Epithelial cell of esophagus (primary cell): ENCODE measurements at regions not wholly inside any gene's neighbourhood (a gene's known extent, or its start where the extent isn't known, plus 50 kb on each side); places are given as distances from the start of the nearest gene placed in this dataset.

Experiments used
- DNase-seq: peaks from one replicate; pipeline ENCODE4 v3.0.0; 2010; ENCODE audit warnings: low read depth
- H3K4me3 ChIP-seq: 2 replicates; pipeline ENCODE4 v1.5.1; 2011; ENCODE audit warnings: mild to moderate bottlenecking, low read length, control low read depth
- TF ChIP-seq, protein P1 (sequence below): IDR thresholded peaks from 2 replicates; pipeline ENCODE4 v1.5.1; 2011; ENCODE audit warnings: low read depth, mild to moderate bottlenecking, low read length, control low read depth, inconsistent platforms; ENCODE audit not compliant: insufficient read depth; ENCODE audit errors: missing control alignments

DNA sequence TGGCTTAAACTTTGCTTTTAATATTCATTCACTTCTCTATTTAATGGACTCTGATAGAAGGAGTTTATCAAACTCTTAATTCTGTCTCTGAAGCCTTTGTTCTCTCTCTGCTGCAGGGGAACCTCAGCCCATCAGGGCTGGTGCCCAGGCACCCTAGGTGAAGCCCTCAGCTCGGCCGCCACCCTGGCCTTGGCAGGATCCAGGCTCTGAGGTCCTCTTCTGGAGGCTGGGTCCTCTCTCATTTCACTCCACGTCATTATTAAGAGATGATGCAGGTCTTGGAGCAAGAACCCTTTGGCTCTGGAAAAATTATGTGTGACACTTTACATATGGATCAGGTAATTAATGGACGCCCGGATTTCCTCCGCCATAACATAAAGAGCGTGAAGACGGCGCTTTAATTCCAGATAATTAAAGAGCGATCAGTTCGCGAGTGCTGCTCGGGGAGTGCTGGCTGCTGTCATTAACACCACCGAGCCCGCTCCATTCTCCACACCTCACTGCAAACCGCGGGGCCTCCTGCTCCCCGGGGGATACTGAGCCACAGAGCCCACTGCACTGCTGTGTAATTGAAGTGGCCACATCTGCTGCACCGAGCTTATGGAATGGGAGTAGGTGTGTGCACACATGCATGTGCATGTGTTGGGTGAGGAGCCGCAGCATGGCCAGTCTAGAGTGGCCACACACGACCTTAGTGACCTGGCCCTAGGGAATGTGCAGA lies 259.4 kb upstream of the TNRC6C start:
- no peak overlapping the region for H3K4me3 ChIP-seq
- TF ChIP-seq, protein P1, sequence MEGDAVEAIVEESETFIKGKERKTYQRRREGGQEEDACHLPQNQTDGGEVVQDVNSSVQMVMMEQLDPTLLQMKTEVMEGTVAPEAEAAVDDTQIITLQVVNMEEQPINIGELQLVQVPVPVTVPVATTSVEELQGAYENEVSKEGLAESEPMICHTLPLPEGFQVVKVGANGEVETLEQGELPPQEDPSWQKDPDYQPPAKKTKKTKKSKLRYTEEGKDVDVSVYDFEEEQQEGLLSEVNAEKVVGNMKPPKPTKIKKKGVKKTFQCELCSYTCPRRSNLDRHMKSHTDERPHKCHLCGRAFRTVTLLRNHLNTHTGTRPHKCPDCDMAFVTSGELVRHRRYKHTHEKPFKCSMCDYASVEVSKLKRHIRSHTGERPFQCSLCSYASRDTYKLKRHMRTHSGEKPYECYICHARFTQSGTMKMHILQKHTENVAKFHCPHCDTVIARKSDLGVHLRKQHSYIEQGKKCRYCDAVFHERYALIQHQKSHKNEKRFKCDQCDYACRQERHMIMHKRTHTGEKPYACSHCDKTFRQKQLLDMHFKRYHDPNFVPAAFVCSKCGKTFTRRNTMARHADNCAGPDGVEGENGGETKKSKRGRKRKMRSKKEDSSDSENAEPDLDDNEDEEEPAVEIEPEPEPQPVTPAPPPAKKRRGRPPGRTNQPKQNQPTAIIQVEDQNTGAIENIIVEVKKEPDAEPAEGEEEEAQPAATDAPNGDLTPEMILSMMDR: no peak
- no peak for DNase-seq

DNA sequence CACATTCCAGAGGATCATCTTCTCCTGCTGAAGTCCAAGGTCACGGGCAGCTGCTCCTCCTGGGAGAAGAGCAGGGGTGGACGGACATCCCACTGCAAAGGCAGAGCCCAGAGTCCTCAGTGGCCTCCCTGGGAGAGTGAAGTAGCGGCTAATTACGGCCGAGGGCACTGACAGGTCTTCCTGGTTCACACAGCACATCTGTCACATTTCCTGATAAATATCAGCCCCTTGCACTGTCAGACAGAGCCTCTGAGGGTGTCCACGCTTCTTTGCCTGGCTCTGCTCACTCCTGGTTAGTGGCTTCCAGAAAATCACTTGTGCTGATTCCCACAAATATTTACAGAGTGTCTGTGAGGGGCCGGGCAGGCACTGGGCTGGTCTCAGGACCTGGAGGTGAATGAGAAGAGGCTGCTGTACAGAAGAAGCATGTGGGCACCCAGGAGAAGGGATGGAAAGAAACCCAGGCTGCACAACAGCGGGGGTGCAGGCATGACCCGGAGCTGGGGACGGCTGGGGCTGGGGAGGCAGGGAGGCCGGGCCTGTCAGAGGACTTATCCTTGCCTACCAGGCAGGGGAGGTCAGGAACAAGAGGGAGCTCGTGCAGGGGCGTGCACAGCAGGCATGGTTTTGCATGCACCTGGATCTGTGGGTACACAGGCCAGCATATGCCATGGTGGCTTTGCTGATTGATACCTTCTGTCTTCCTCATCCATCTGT lies 258.2 kb upstream of the TNRC6C start:
- H3K4me3 ChIP-seq: no peak overlapping the region
- DNase-seq: no peak

DNA sequence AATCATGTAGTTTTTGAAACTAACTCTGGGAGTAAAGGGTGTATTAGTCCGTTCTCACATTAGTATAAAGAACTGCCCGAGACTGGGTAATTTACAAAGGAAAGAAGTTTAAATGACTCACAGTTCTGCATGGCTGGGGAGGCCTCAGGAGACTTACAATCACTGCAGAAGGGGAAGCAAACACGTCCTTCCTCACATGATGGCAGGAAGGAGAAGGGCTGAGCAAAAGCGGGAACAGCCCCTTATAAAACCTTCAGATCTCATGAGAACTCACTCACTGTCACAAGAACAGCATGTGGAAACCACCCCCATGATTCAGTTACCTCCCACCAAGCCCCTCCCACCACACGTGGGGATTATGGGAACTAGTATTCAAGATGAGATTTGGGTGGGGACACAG lies 256.5 kb upstream of the TNRC6C start:
- TF ChIP-seq, protein P1: no peak
- no peak for DNase-seq
- H3K4me3 ChIP-seq: no peak overlapping the region

More for the DNA sequence above, 258.2 kb upstream of the TNRC6C start:
- TF ChIP-seq, protein P1: no peak

DNA sequence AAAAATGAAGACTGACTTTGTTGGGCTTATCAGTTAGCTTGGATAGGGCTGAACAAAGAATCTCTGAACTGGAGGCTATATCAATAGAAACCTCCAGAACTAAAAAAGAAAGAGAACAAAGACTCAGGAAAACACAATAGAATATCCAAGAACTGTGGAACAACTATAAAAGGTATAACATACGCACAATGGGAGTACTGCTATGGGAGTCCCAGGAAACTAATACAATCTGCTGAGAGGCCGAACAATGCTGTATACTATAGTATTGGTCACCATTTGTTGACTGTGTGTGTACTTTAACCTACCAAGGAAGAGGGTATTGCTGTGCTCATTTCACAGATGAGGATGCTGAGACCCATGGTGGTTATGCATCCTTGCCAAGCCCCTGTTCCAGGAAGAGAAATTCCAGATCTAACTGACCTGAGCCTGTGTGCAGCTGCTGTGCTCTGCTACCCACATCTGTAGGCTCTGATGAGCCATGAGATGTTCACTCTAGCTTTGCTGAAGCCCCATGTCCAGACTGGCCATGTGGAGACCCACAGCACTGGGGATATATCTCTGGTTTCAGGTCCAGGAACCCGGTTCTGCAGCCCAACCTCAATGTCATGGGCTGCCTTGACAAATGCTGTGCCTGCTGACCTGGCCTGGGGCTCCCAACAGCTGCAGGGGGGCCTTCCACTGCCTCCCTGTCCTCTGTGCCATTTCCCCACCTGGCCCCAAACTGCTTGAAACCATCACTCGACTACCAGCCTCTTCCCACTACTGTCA lies 254.3 kb upstream of the TNRC6C start:
- no peak overlapping the region for H3K4me3 ChIP-seq
- TF ChIP-seq, protein P1: no peak
- DNase-seq: no peak

DNA sequence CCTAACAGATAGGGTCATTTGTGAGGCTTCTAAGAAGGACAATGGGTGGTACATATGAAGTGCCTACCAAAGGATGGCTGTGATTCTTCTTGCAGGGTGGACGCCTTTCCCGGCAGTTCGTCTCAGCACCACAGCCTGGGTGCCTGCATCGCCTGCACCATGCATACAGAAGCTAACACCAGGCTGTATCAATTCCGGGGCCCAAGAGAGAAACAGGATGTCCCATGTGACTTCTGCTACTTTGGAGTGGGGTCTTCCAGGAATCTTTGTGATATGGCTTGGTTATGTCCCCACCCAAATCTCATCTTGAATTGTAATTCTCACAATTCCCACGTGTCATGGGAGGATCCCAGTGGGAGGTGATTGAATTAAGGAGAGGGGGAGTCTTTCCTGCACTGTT lies 251.6 kb upstream of the TNRC6C start:
- TF ChIP-seq, protein P1: no peak
- DNase-seq: no peak
- no peak overlapping the region for H3K4me3 ChIP-seq

DNA sequence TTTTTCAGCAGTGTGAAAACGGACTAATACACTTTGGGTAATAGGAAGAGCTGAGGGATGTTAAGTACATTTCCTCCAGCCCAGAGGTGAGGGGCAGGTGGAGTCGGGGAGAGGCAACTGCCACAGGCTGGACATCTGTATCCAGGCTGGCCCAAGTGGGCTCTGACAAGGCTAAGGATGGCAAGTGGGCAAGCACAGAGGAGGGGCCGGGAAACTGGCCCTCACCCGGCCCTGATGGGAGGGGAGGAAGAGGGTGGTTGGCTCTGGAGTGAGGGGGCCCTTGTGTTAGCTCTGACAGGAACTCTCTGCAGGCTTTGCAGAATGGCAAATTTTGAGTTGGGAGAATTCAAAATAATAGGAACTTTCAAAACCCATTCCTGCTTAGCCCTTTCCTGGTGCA lies 251.0 kb upstream of the TNRC6C start:
- TF ChIP-seq, protein P1: no peak
- DNase-seq: no peak
- no peak overlapping the region for H3K4me3 ChIP-seq
